HEK293 (cell line): ENCODE measurements at regions not wholly inside any gene's neighbourhood (a gene's known extent, or its start where the extent isn't known, plus 50 kb on each side); places are given as distances from the start of the nearest gene placed in this dataset.

Experiments used
- CTCF ChIP-seq: fragments of 450-650 bp; formaldehyde crosslinking; IDR thresholded peaks from 2 replicates; pipeline ENCODE4 v1.5.1; 2016; ENCODE audit warnings: missing biosample characterization, missing genetic modification characterization
- ZNF23 ChIP-seq: fragments of 450-650 bp; formaldehyde crosslinking; IDR thresholded peaks from 2 replicates; pipeline ENCODE4 v1.5.1; 2016; ENCODE audit warnings: missing biosample characterization, missing genetic modification characterization, borderline replicate concordance
- ZNF48 ChIP-seq: fragments of 450-650 bp; formaldehyde crosslinking; IDR thresholded peaks from 2 replicates; pipeline ENCODE4 v1.5.1; 2016; ENCODE audit warnings: missing biosample characterization, missing genetic modification characterization
- TF ChIP-seq, protein P1 (sequence below): fragments of 450-650 bp; formaldehyde crosslinking; IDR thresholded peaks from 2 replicates; pipeline ENCODE4 v1.5.1; 2016; ENCODE audit warnings: missing biosample characterization, missing genetic modification characterization
- TF ChIP-seq, protein P2 (sequence below): fragments of 450-650 bp; formaldehyde crosslinking; IDR thresholded peaks from 2 replicates; pipeline ENCODE4 v1.5.1; 2016; ENCODE audit warnings: missing biosample characterization, missing genetic modification characterization

- TF ChIP-seq ZNF48 (tag by site-specific recombination), result no peak
- no peak for TF ChIP-seq CTCF (tag by site-specific recombination)
- TF ChIP-seq, protein P1, sequence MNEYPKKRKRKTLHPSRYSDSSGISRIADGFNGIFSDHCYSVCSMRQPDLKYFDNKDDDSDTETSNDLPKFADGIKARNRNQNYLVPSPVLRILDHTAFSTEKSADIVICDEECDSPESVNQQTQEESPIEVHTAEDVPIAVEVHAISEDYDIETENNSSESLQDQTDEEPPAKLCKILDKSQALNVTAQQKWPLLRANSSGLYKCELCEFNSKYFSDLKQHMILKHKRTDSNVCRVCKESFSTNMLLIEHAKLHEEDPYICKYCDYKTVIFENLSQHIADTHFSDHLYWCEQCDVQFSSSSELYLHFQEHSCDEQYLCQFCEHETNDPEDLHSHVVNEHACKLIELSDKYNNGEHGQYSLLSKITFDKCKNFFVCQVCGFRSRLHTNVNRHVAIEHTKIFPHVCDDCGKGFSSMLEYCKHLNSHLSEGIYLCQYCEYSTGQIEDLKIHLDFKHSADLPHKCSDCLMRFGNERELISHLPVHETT (tag by site-specific recombination), result no peak
- no peak for TF ChIP-seq ZNF23 (tag by site-specific recombination)
- TF ChIP-seq, protein P2, sequence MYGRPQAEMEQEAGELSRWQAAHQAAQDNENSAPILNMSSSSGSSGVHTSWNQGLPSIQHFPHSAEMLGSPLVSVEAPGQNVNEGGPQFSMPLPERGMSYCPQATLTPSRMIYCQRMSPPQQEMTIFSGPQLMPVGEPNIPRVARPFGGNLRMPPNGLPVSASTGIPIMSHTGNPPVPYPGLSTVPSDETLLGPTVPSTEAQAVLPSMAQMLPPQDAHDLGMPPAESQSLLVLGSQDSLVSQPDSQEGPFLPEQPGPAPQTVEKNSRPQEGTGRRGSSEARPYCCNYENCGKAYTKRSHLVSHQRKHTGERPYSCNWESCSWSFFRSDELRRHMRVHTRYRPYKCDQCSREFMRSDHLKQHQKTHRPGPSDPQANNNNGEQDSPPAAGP (tag by site-specific recombination), result no peak
These were observed 146.4 kb downstream of the SNX10 start for GRCh38 chr7:26438078-26438477.
